M059J (cell line): ENCODE measurements at regions not wholly inside any gene's neighbourhood (a gene's known extent, or its start where the extent isn't known, plus 50 kb on each side); places are given as distances from the start of the nearest gene placed in this dataset.
"Not testable (repeated sequence)": the region's sequence is repeated elsewhere in the genome, so short reads cannot be mapped to it uniquely, and the experiment has no call there.

Source experiments
- DNase-seq: peaks from one replicate; pipeline ENCODE4 v3.0.0-alpha.2; 2012; ENCODE audit warnings: low read depth

- no peak for DNase-seq
Observed at GRCh38 chr3:144458283-144458682, 486.7 kb downstream of the DIPK2A start.

GRCh38 chr3:144462337-144462736, 490.7 kb downstream of the DIPK2A start:
- no peak for DNase-seq

- no peak for DNase-seq
Observed at GRCh38 chr3:144463911-144464310, 492.3 kb downstream of the DIPK2A start.

GRCh38 chr3:144466114-144466513, 494.5 kb downstream of the DIPK2A start:
- no peak for DNase-seq

GRCh38 chr3:144466540-144466939, 494.9 kb downstream of the DIPK2A start:
- DNase-seq = no peak

- DNase-seq = no peak
Observed at GRCh38 chr3:144470666-144471065, 499.0 kb downstream of the DIPK2A start.

- DNase-seq = no peak
Observed at GRCh38 chr3:144477593-144477992, 506.0 kb downstream of the DIPK2A start.

GRCh38 chr3:144480416-144480919, 508.8 kb downstream of the DIPK2A start:
- no peak for DNase-seq

GRCh38 chr3:144482876-144483275, 511.3 kb downstream of the DIPK2A start:
- DNase-seq = no peak

- DNase-seq = no peak
Observed at GRCh38 chr3:144487011-144487410, 515.4 kb downstream of the DIPK2A start.

GRCh38 chr3:144488927-144489326, 517.3 kb downstream of the DIPK2A start:
- DNase-seq = no peak

GRCh38 chr3:144491333-144491732, 519.7 kb downstream of the DIPK2A start:
- no peak for DNase-seq

- not testable (repeated sequence) for DNase-seq
Observed at GRCh38 chr3:144494651-144495050, 523.0 kb downstream of the DIPK2A start.

GRCh38 chr3:144496141-144496835, 524.7 kb downstream of the DIPK2A start:
- DNase-seq = no peak

GRCh38 chr3:144497452-144497851, 525.8 kb downstream of the DIPK2A start:
- DNase-seq = no peak

GRCh38 chr3:144499001-144499930, 527.6 kb downstream of the DIPK2A start:
- no peak for DNase-seq

- DNase-seq = no peak
Observed at GRCh38 chr3:144501467-144501866, 529.8 kb downstream of the DIPK2A start.

GRCh38 chr3:144502402-144502801, 530.8 kb downstream of the DIPK2A start:
- no peak for DNase-seq

GRCh38 chr3:144506375-144506774, 534.8 kb downstream of the DIPK2A start:
- DNase-seq = not testable (repeated sequence)

- DNase-seq = no peak
Observed at GRCh38 chr3:144511346-144511745, 539.7 kb downstream of the DIPK2A start.

GRCh38 chr3:144516026-144516425, 544.4 kb downstream of the DIPK2A start:
- no peak for DNase-seq

GRCh38 chr3:144516589-144516988, 545.0 kb downstream of the DIPK2A start:
- no peak for DNase-seq

- DNase-seq = no peak
Observed at GRCh38 chr3:144521131-144521530, 549.5 kb downstream of the DIPK2A start.
